ENCODE measurements at regions not wholly inside any gene's neighbourhood (a gene's known extent, or its start where the extent isn't known, plus 50 kb on each side); places are given as distances from the start of the nearest gene placed in this dataset.

GRCh38 chrX:40303256-40304077 lies 205.7 kb upstream of the BCOR start:
- no peak for DNase-seq

- DNase-seq, result no peak
Measured at GRCh38 chrX:40300286-40300890, 202.6 kb upstream of the BCOR start.

GRCh38 chrX:40299641-40300046 lies 201.9 kb upstream of the BCOR start:
- DNase-seq, result no peak

GRCh38 chrX:40298572-40299479 lies 201.1 kb upstream of the BCOR start:
- peak; percentile 15 for DNase-seq

- DNase-seq, result no peak
Measured at GRCh38 chrX:40298069-40298468, 200.3 kb upstream of the BCOR start.

GRCh38 chrX:40291553-40291952 lies 193.8 kb upstream of the BCOR start:
- DNase-seq, result no peak

- DNase-seq, result no peak
Measured at GRCh38 chrX:40290517-40290916, 192.8 kb upstream of the BCOR start.

GRCh38 chrX:40285876-40286275 lies 188.1 kb upstream of the BCOR start:
- no peak for DNase-seq

GRCh38 chrX:40284852-40285251 lies 187.1 kb upstream of the BCOR start:
- DNase-seq, result no peak

GRCh38 chrX:40283981-40284380 lies 186.2 kb upstream of the BCOR start:
- DNase-seq, result no peak

GRCh38 chrX:40282946-40283660 lies 185.3 kb upstream of the BCOR start:
- DNase-seq, result no peak

- DNase-seq, result no peak
Measured at GRCh38 chrX:40282348-40282747, 184.6 kb upstream of the BCOR start.

GRCh38 chrX:40281336-40282005 lies 183.7 kb upstream of the BCOR start:
- no peak for DNase-seq

- no peak for DNase-seq
Measured at GRCh38 chrX:40279762-40280161, 182.0 kb upstream of the BCOR start.

GRCh38 chrX:40279091-40279430 lies 181.3 kb upstream of the BCOR start:
- no peak for DNase-seq

GRCh38 chrX:40278340-40279090 lies 180.8 kb upstream of the BCOR start:
- DNase-seq, result peak; percentile 66

- DNase-seq, result no peak
Measured at GRCh38 chrX:40277672-40278071, 179.9 kb upstream of the BCOR start.

GRCh38 chrX:40273356-40274050 lies 175.7 kb upstream of the BCOR start:
- DNase-seq, result peak; percentile 41

- DNase-seq, result no peak
Measured at GRCh38 chrX:40272776-40273175, 175.0 kb upstream of the BCOR start.

- DNase-seq, result no peak
Measured at GRCh38 chrX:40272141-40272540, 174.4 kb upstream of the BCOR start.

GRCh38 chrX:40268188-40268520 lies 170.4 kb upstream of the BCOR start:
- DNase-seq, result no peak
